ENCODE measurements at regions not wholly inside any gene's neighbourhood (a gene's known extent, or its start where the extent isn't known, plus 50 kb on each side); places are given as distances from the start of the nearest gene placed in this dataset.

DNA sequence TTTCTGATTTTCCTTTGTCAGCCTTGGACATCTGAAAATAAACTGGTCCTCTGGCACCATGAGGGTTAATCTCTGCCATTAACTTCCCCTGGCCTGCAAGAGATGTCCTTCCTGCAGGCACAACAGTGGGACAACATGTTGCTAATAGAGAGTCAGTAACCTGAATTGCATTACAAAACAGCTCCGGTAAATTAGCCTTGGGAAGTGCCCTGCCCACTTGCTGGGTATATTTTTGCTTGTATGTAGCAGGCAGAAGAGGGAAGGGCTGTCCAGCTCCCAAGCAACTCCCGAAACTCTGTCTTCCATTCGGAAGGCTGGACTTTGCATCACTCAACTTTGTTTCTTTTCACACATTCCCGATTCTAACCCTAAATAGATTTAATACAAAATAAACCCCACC lies 104.4 kb upstream of the ATP8B1 start:
- no peak for DNase-seq
- peaks cover 3 to 7% of the 10 kb centered on the region in 2 donors for H3K27me3 Mint-ChIP-seq
- no peaks in the 10 kb centered on the region for H3K36me3 Mint-ChIP-seq
- Histone ChIP-seq H3K36me3 (ENCODE audit: insufficient read depth, low read length) (no peaks in the 10 kb centered on the region), H3K27me3 (ENCODE audit: insufficient read depth, low read length) (no peaks in the 10 kb centered on the region), H3K4me3 (ENCODE audit: low read length in 2 of 2) (no peak overlapping the region), H3K27ac (ENCODE audit: low read depth, low read length) (no peak overlapping the region), H3K9me3 (ENCODE audit: control insufficient read depth in 1 of 2, low read length in 2 of 2) (no peaks in the 10 kb centered on the region), H3K4me1 (ENCODE audit: insufficient read depth, low read length) (no peaks in the 10 kb centered on the region)
- intact Hi-C loops (cut with micrococcal nuclease) = no loop called here
- H3K4me3 Mint-ChIP-seq = no peak overlapping the region
- CTCF ChIA-PET (ENCODE audit: partially characterized antibody) = no interaction called here
- no peaks in the 10 kb centered on the region for H3K9me3 Mint-ChIP-seq
- H3K4me1 Mint-ChIP-seq = no peaks in the 10 kb centered on the region
- H3K27ac Mint-ChIP-seq = no peak overlapping the region
- POLR2A ChIA-PET (ENCODE audit: partially characterized antibody) = no interaction called here

DNA sequence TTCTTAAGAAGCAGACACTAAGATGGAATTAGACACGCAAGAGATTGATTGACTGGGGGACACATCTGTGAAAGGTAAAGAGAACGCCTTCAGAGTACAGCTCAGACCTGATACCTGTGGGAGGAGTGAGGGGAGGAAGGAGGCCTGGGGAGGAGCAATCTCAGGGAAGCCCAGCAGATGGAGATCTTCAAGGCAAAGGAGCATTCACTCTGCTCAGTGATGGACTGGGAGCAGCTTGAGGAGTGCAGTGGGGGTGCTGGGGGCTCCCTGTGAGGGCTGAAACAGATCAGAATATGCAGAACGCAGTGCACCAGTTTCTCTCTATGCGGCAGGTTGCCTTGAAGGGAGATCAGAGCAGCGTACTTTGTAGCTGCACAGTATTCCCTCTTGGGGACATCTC lies 103.7 kb upstream of the ATP8B1 start:
- Mint-ChIP-seq H3K4me3 (no peak overlapping the region), H3K4me1 (no peaks in the 10 kb centered on the region), H3K9me3 (no peaks in the 10 kb centered on the region), H3K36me3 (no peaks in the 10 kb centered on the region), H3K27me3 (peaks cover 3 to 7% of the 10 kb centered on the region in 2 donors), H3K27ac (no peak overlapping the region)
- Histone ChIP-seq H3K36me3 (ENCODE audit: insufficient read depth, low read length) (no peaks in the 10 kb centered on the region), H3K27ac (ENCODE audit: low read depth, low read length) (no peak overlapping the region), H3K4me3 (ENCODE audit: low read length in 2 of 2) (no peak overlapping the region), H3K27me3 (ENCODE audit: insufficient read depth, low read length) (no peaks in the 10 kb centered on the region), H3K4me1 (ENCODE audit: insufficient read depth, low read length) (no peaks in the 10 kb centered on the region), H3K9me3 (ENCODE audit: control insufficient read depth in 1 of 2, low read length in 2 of 2) (no peaks in the 10 kb centered on the region)
- ChIA-PET CTCF (ENCODE audit: partially characterized antibody) (no interaction called here), POLR2A (ENCODE audit: partially characterized antibody) (no interaction called here)
- DNase-seq = no peak
- intact Hi-C loops (cut with micrococcal nuclease) = no loop called here

DNA sequence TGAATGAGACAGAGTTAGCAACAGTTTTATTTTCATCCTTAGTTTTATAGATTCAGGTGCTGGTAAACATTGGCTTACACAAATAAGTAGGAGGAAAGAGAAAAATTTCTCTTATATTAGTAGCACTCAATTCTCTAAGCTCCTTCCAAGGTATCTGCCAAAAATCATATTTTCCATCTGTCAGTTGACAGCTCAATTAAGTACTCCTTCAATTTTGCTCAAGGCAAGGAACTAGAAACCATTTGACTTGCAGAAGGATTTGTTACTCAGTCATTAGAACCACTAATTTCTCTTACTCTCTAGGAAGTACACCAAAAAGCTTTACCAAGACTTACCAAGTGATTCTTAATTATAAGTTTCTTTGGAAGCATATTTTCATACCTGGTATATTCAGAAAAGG lies 101.4 kb upstream of the ATP8B1 start:
- DNase-seq = no peak
- intact Hi-C loops (cut with micrococcal nuclease) = no loop called here
- ChIA-PET CTCF (ENCODE audit: partially characterized antibody) (interaction anchor here (1.4 kb wide), 1 partner anchor 23 kb away, joined by 3 read pairs; no protein-coding TSS in a partner anchor), POLR2A (ENCODE audit: partially characterized antibody) (no interaction called here)
- no peak overlapping the region for H3K4me3 ChIP-seq (ENCODE audit: low read length in 2 of 2)
- H3K4me1 Mint-ChIP-seq = no peaks in the 10 kb centered on the region
- H3K27ac ChIP-seq (ENCODE audit: low read depth, low read length) = no peak overlapping the region
- H3K4me1 ChIP-seq (ENCODE audit: insufficient read depth, low read length) = no peaks in the 10 kb centered on the region
- no peaks in the 10 kb centered on the region for H3K9me3 Mint-ChIP-seq
- no peaks in the 10 kb centered on the region for H3K36me3 Mint-ChIP-seq
- no peaks in the 10 kb centered on the region for H3K36me3 ChIP-seq (ENCODE audit: insufficient read depth, low read length)
- peaks cover 3 to 7% of the 10 kb centered on the region in 2 donors for H3K27me3 Mint-ChIP-seq
- H3K4me3 Mint-ChIP-seq = no peak overlapping the region
- H3K9me3 ChIP-seq (ENCODE audit: control insufficient read depth in 1 of 2, low read length in 2 of 2) = no peaks in the 10 kb centered on the region
- H3K27me3 ChIP-seq (ENCODE audit: insufficient read depth, low read length) = no peaks in the 10 kb centered on the region
- H3K27ac Mint-ChIP-seq = no peak overlapping the region

DNA sequence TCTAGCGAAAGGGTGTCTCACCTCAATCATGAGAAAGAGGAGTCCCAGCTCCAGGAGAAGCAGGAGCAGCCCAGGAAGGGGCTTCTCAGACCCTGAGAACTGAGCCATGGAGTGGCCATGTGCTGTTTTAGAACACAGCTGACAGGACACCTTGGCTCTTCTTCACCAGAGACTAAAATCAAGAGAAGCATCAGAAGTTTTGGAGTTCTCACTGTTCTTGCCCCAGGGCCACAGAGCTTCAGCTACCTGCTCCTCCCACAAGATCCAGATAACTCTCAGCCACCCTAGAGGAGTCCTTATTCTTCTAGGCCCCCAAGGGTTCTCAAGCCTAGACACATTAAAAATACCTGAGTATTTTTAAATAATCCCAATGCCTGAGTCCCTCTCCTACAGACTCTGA lies 99.6 kb upstream of the ATP8B1 start:
- no peaks in the 10 kb centered on the region for H3K4me1 Mint-ChIP-seq
- Histone ChIP-seq H3K27ac (ENCODE audit: low read depth, low read length) (no peak overlapping the region), H3K4me3 (ENCODE audit: low read length in 2 of 2) (no peak overlapping the region), H3K4me1 (ENCODE audit: insufficient read depth, low read length) (no peaks in the 10 kb centered on the region), H3K27me3 (ENCODE audit: insufficient read depth, low read length) (no peaks in the 10 kb centered on the region), H3K9me3 (ENCODE audit: control insufficient read depth in 1 of 2, low read length in 2 of 2) (no peaks in the 10 kb centered on the region), H3K36me3 (ENCODE audit: insufficient read depth, low read length) (no peaks in the 10 kb centered on the region)
- H3K27ac Mint-ChIP-seq = no peak overlapping the region
- no peaks in the 10 kb centered on the region for H3K9me3 Mint-ChIP-seq
- H3K4me3 Mint-ChIP-seq = no peak overlapping the region
- CTCF ChIA-PET (ENCODE audit: partially characterized antibody) = no interaction called here
- H3K27me3 Mint-ChIP-seq = peaks cover 5 to 7% of the 10 kb centered on the region in 2 donors
- H3K36me3 Mint-ChIP-seq = no peaks in the 10 kb centered on the region
- POLR2A ChIA-PET (ENCODE audit: partially characterized antibody) = no interaction called here
- intact Hi-C loops (cut with micrococcal nuclease) = no loop called here
- DNase-seq = no peak

DNA sequence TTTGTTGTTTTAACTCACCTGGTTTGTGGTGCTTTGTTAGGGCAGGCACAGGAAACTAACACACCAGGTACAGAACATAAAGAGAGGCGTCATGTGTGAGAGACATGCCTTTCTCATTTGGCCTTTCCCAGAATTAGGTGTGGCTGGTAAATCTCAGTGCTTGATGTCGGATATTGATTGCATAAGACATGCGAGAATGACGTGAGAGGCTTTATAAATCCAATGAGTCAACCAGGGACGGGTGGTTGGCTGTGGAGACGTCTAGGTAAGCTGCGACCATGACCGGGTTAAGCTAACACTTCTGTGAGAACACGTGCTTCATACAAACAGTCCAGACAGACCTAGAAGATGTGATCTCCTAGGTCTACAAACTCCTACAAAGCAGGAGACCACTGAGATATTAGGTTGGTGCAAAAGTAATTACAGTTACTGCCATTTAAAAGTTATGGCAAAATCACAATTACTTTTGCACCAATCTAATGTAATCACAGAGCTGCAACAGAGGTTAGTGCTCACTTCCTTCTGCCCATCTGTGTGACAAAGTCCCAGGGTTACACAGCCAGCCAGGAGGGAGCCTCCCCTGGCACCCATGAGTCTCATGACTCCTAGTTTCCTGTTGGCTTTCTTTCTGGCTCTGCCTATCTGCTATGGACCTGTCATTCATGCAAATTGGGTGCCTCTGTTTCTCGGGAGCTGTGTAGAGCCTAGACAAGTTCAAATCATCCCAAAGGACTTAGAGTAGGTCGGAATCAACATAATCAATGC lies 98.9 kb upstream of the ATP8B1 start:
- Mint-ChIP-seq H3K27ac (no peak overlapping the region), H3K9me3 (peaks cover 0 to 2% (median 0%) of the 10 kb centered on the region in 8 donors), H3K4me3 (no peak overlapping the region), H3K27me3 (peaks cover 5 to 6% of the 10 kb centered on the region in 2 donors), H3K4me1 (no peaks in the 10 kb centered on the region), H3K36me3 (no peaks in the 10 kb centered on the region)
- Histone ChIP-seq H3K27me3 (ENCODE audit: insufficient read depth, low read length) (no peaks in the 10 kb centered on the region), H3K4me1 (ENCODE audit: insufficient read depth, low read length) (no peaks in the 10 kb centered on the region), H3K36me3 (ENCODE audit: insufficient read depth, low read length) (no peaks in the 10 kb centered on the region), H3K9me3 (ENCODE audit: control insufficient read depth in 1 of 2, low read length in 2 of 2) (no peaks in the 10 kb centered on the region), H3K4me3 (ENCODE audit: low read length in 2 of 2) (no peak overlapping the region), H3K27ac (ENCODE audit: low read depth, low read length) (no peak overlapping the region)
- CTCF ChIA-PET (ENCODE audit: partially characterized antibody) = no interaction called here
- no peak for DNase-seq
- intact Hi-C loops (cut with micrococcal nuclease) = no loop called here
- POLR2A ChIA-PET (ENCODE audit: partially characterized antibody) = no interaction called here

DNA sequence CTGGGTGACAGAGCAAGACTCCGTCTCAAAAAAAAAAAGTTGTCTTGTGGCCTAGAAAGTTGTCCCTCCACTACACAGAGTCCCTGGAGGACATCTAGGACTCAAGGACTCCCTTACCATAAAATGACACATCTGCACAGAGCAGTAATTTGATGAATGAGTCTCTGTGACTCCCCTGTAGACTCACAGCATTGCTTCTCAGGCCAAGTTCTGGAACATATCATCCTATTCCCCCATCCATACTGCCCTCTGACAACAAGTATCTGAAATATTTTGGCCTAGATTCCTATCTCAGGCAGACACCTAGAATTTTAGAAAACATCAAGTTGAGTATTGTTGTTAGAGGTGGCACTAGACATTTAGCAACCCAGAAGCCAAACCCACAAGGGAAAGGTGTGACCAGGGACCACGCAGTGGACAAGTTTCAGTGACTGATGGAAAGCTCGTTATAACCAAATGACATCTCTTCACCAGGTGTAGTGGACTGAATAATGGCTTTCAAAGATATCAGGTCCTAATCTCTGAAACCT lies 97.9 kb upstream of the ATP8B1 start:
- no peak overlapping the region for H3K4me3 ChIP-seq (ENCODE audit: low read length in 2 of 2)
- CTCF ChIA-PET (ENCODE audit: partially characterized antibody) = no interaction called here
- no peaks in the 10 kb centered on the region for H3K27me3 ChIP-seq (ENCODE audit: insufficient read depth, low read length)

DNA sequence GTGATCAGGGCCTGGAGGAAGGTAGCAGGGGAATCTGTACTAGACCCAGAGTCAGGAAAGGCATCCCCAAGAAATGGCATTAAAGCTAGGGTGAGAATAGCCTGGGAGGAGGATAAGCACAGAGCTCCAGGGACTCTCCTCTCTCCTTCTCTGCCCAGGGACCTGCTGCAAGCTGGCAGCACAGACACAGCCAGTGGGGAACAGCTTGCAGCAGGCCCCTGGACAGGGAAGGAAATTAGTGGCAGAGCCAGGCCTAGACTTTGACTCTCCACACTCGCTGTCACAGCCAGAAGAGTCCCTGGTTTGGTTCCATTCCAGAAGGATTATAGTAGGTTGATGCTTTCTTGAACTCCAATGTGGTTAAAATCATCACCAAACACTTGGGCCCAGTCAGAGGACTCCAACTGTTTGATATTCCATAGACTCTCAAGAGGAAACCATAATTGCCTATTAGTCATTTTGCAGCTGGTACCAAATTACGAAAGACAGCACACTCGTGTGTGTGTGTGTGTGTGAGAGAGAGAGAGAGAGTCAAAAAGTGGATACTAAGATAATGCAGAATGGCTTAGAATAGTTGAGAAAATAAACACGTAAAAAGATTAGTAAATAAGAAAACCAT lies 95.5 kb upstream of the ATP8B1 start:
- intact Hi-C loops (cut with micrococcal nuclease) = no loop called here

More for the DNA sequence above, 97.9 kb upstream of the ATP8B1 start:
- no peak overlapping the region for H3K27ac ChIP-seq (ENCODE audit: low read depth, low read length)
- peaks cover 0 to 2% (median 0%) of the 10 kb centered on the region in 8 donors for H3K9me3 Mint-ChIP-seq
- no peak overlapping the region for H3K4me3 Mint-ChIP-seq
- no peaks in the 10 kb centered on the region for H3K4me1 ChIP-seq (ENCODE audit: insufficient read depth, low read length)
- peaks cover 2% of the 10 kb centered on the region in 2 donors for H3K27me3 Mint-ChIP-seq
- POLR2A ChIA-PET (ENCODE audit: partially characterized antibody) = no interaction called here
- no peak overlapping the region for H3K27ac Mint-ChIP-seq
- H3K9me3 ChIP-seq (ENCODE audit: control insufficient read depth in 1 of 2, low read length in 2 of 2) = no peaks in the 10 kb centered on the region
- intact Hi-C loops (cut with micrococcal nuclease) = no loop called here
- no peaks in the 10 kb centered on the region for H3K36me3 ChIP-seq (ENCODE audit: insufficient read depth, low read length)
- H3K36me3 Mint-ChIP-seq = no peaks in the 10 kb centered on the region
- no peaks in the 10 kb centered on the region for H3K4me1 Mint-ChIP-seq
- DNase-seq = no peak

More for the DNA sequence above, 95.5 kb upstream of the ATP8B1 start:
- no peak overlapping the region for H3K27ac Mint-ChIP-seq
- H3K27me3 ChIP-seq (ENCODE audit: insufficient read depth, low read length) = no peaks in the 10 kb centered on the region
- no peak overlapping the region for H3K4me3 ChIP-seq (ENCODE audit: low read length in 2 of 2)
- H3K36me3 Mint-ChIP-seq = no peaks in the 10 kb centered on the region
- peaks cover 2% of the 10 kb centered on the region in 2 donors for H3K27me3 Mint-ChIP-seq
- ChIA-PET CTCF (ENCODE audit: partially characterized antibody) (interaction anchor here (2.9 kb wide), 1 partner anchor 16 kb away, joined by 8 read pairs; no protein-coding TSS in a partner anchor), POLR2A (ENCODE audit: partially characterized antibody) (no interaction called here)
- peaks cover 0 to 5% (median 0%) of the 10 kb centered on the region in 8 donors for H3K9me3 Mint-ChIP-seq
- no peak overlapping the region for H3K27ac ChIP-seq (ENCODE audit: low read depth, low read length)
- H3K9me3 ChIP-seq (ENCODE audit: control insufficient read depth in 1 of 2, low read length in 2 of 2) = no peaks in the 10 kb centered on the region
- H3K4me1 ChIP-seq (ENCODE audit: insufficient read depth, low read length) = no peaks in the 10 kb centered on the region
- no peaks in the 10 kb centered on the region for H3K36me3 ChIP-seq (ENCODE audit: insufficient read depth, low read length)
- no peaks in the 10 kb centered on the region for H3K4me1 Mint-ChIP-seq
- no peak overlapping the region for H3K4me3 Mint-ChIP-seq
- DNase-seq = no peak
